ENCODE measurements at regions not wholly inside any gene's neighbourhood (a gene's known extent, or its start where the extent isn't known, plus 50 kb on each side); places are given as distances from the start of the nearest gene placed in this dataset.

DNA sequence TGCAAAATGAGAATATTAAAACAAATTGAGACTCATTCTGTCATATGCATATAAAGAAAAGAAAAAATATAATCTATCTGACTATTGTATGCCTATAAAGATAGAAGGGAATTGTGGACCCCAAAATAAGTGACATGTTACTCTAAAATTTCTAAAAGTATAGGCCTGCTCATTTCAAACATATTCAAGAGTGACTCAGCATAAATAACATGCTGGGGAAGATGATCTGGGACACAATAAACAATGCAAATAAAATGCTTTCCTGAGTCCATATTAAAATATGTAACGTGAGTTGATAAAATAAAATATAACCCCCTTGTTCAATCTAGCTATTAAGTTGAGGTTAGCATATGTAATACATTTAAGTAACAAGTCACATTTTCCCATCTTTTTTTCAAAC, 882.0 kb upstream of the EDIL3 start:
- Histone ChIP-seq H3K27me3 (ENCODE audit: control insufficient read depth, insufficient read depth, low read length, poor library complexity, severe bottlenecking) (no peaks in the 10 kb centered on the region), H3K36me3 (ENCODE audit: control insufficient read depth, insufficient read depth, low read length) (no peaks in the 10 kb centered on the region), H3K4me3 (ENCODE audit: low read length) (no peak overlapping the region), H3K27ac (ENCODE audit: low read depth, low read length) (no peak overlapping the region), H3K9me3 (ENCODE audit: control insufficient read depth, low read length) (no peaks in the 10 kb centered on the region), H3K4me1 (ENCODE audit: control insufficient read depth, insufficient read depth, low read length) (no peaks in the 10 kb centered on the region), H3K9ac (ENCODE audit: extremely low read depth, low read length, poor library complexity, severe bottlenecking) (no peak overlapping the region)
- no peaks in the 10 kb centered on the region for H3K27me3 Mint-ChIP-seq (ENCODE audit: insufficient read depth)
- no peak overlapping the region for H3K4me3 Mint-ChIP-seq
- WGBS, 2 experiments (ENCODE audit: insufficient coverage in 1 of 2, insufficient read length in 1 of 2), result no CpG with 5 or more reads among the region's 1 CpG
- DNase-seq, result no peak
- TF ChIP-seq, protein P1, sequence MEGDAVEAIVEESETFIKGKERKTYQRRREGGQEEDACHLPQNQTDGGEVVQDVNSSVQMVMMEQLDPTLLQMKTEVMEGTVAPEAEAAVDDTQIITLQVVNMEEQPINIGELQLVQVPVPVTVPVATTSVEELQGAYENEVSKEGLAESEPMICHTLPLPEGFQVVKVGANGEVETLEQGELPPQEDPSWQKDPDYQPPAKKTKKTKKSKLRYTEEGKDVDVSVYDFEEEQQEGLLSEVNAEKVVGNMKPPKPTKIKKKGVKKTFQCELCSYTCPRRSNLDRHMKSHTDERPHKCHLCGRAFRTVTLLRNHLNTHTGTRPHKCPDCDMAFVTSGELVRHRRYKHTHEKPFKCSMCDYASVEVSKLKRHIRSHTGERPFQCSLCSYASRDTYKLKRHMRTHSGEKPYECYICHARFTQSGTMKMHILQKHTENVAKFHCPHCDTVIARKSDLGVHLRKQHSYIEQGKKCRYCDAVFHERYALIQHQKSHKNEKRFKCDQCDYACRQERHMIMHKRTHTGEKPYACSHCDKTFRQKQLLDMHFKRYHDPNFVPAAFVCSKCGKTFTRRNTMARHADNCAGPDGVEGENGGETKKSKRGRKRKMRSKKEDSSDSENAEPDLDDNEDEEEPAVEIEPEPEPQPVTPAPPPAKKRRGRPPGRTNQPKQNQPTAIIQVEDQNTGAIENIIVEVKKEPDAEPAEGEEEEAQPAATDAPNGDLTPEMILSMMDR (conservative IDR thresholded peaks at IDR 0.05), result no peak
- H3K36me3 Mint-ChIP-seq (ENCODE audit: low read depth), result no peaks in the 10 kb centered on the region
- no peaks in the 10 kb centered on the region for H3K4me1 Mint-ChIP-seq
- H3K9me3 Mint-ChIP-seq, result no peaks in the 10 kb centered on the region
- H3K27ac Mint-ChIP-seq, result no peak overlapping the region

DNA sequence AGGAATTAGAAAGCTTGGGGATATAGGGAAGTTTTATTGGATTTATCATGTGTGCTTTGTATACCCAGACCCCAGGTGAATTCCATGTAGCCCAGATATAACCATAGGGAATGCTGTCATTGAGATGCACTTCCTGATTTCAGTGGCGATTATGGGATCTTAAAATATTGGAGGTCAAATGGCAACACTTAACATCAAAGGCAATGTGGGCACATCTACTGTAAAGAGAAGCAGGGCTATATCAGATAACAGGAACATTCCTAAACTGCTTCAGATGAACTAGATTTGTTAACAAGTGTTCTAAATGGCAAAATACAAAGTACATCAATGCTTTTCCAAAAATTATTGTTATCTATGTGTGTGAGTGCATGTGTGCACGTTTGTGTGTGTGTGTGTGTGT, 883.5 kb upstream of the EDIL3 start:
- DNase-seq, result no peak
- Mint-ChIP-seq H3K4me3 (no peak overlapping the region), H3K27me3 (ENCODE audit: insufficient read depth) (no peaks in the 10 kb centered on the region), H3K27ac (no peak overlapping the region), H3K9me3 (no peaks in the 10 kb centered on the region), H3K36me3 (ENCODE audit: low read depth) (no peaks in the 10 kb centered on the region), H3K4me1 (no peaks in the 10 kb centered on the region)
- Histone ChIP-seq H3K9me3 (ENCODE audit: control insufficient read depth, low read length) (no peaks in the 10 kb centered on the region), H3K9ac (ENCODE audit: extremely low read depth, low read length, poor library complexity, severe bottlenecking) (no peak overlapping the region), H3K27ac (ENCODE audit: low read depth, low read length) (no peak overlapping the region), H3K36me3 (ENCODE audit: control insufficient read depth, insufficient read depth, low read length) (no peaks in the 10 kb centered on the region), H3K27me3 (ENCODE audit: control insufficient read depth, insufficient read depth, low read length, poor library complexity, severe bottlenecking) (no peaks in the 10 kb centered on the region), H3K4me3 (ENCODE audit: low read length) (no peak overlapping the region), H3K4me1 (ENCODE audit: control insufficient read depth, insufficient read depth, low read length) (no peaks in the 10 kb centered on the region)
- TF ChIP-seq, protein P1 (conservative IDR thresholded peaks at IDR 0.05), result no peak
- 88 to 100% methylated on average over 1 to 2 of the region's 2 CpGs for WGBS, 2 experiments (ENCODE audit: insufficient coverage in 1 of 2, insufficient read length in 1 of 2)

DNA sequence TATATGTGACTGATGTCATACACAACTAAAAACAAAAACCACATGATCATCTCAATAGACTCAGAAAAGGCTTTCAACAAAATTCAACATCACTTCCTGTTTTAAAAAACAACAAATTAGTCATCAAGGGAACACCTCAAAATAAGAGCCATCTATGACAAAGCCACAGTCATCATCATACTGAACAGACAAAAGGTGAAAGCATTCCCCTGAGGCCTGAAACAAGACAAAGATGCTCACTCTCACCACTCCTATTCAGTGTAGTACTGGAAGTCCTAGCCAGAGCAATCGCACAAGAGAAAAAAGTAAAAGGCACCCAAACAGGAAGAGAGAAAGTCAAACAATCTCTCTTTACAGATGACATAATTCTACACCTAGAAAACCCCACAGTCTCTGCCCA, 893.5 kb upstream of the EDIL3 start:
- TF ChIP-seq, protein P1 (conservative IDR thresholded peaks at IDR 0.05), result no peak
- 80% methylated on average over 1 of the region's 1 CpG; no CpG with 5 or more reads in 1 of the 2 experiments for WGBS, 2 experiments (ENCODE audit: insufficient coverage in 1 of 2, insufficient read length in 1 of 2)
- no peak for DNase-seq
- Histone ChIP-seq H3K27ac (ENCODE audit: low read depth, low read length) (no peak overlapping the region), H3K9me3 (ENCODE audit: control insufficient read depth, low read length) (no peaks in the 10 kb centered on the region), H3K4me3 (ENCODE audit: low read length) (no peak overlapping the region), H3K27me3 (ENCODE audit: control insufficient read depth, insufficient read depth, low read length, poor library complexity, severe bottlenecking) (no peaks in the 10 kb centered on the region), H3K36me3 (ENCODE audit: control insufficient read depth, insufficient read depth, low read length) (no peaks in the 10 kb centered on the region), H3K4me1 (ENCODE audit: control insufficient read depth, insufficient read depth, low read length) (no peaks in the 10 kb centered on the region), H3K9ac (ENCODE audit: extremely low read depth, low read length, poor library complexity, severe bottlenecking) (no peak overlapping the region)
- no peak overlapping the region for H3K4me3 Mint-ChIP-seq
- no peaks in the 10 kb centered on the region for H3K4me1 Mint-ChIP-seq
- H3K27me3 Mint-ChIP-seq (ENCODE audit: insufficient read depth), result no peaks in the 10 kb centered on the region
- H3K36me3 Mint-ChIP-seq (ENCODE audit: low read depth), result no peaks in the 10 kb centered on the region
- H3K27ac Mint-ChIP-seq, result no peak overlapping the region
- no peaks in the 10 kb centered on the region for H3K9me3 Mint-ChIP-seq
